ENCODE measurements at regions not wholly inside any gene's neighbourhood (a gene's known extent, or its start where the extent isn't known, plus 50 kb on each side); places are given as distances from the start of the nearest gene placed in this dataset.

- TF ChIP-seq EP300 (IDR thresholded peaks at IDR 0.05) (no peak), CTCF (IDR thresholded peaks at IDR 0.05) (no peak), POLR2A (IDR thresholded peaks at IDR 0.05; ENCODE audit: low read depth) (no peak), POLR2AphosphoS5 (IDR thresholded peaks at IDR 0.05) (no peak)
Measured at GRCh38 chrX:65591206-65591605, 56.6 kb upstream of the LAS1L start.

Data from esophagus muscularis mucosa (tissue), 4 donors.